HG03095 (cell line): ENCODE measurements at regions not wholly inside any gene's neighbourhood (a gene's known extent, or its start where the extent isn't known, plus 50 kb on each side); places are given as distances from the start of the nearest gene placed in this dataset.
"Not testable (repeated sequence)": the region's sequence is repeated elsewhere in the genome, so short reads cannot be mapped to it uniquely, and the experiment has no call there.

Experiments used
- ATAC-seq: cut with Tn5 transposase; IDR thresholded peaks from one replicate; pipeline ENCODE4 v1.9.1; 2021; ENCODE audit warnings: moderate library complexity; ENCODE audit not compliant: unreplicated experiment

GRCh38 chr2:41038408-41038807 lies 586.5 kb upstream of the SLC8A1 start:
- ATAC-seq, result no peak

- not testable (repeated sequence) for ATAC-seq
Measured at GRCh38 chr2:41039750-41040149, 587.9 kb upstream of the SLC8A1 start.

- no peak for ATAC-seq
Measured at GRCh38 chr2:41040782-41041520, 589.1 kb upstream of the SLC8A1 start.

- ATAC-seq, result no peak
Measured at GRCh38 chr2:41042343-41042742, 590.5 kb upstream of the SLC8A1 start.

- ATAC-seq, result no peak
Measured at GRCh38 chr2:41061356-41061755, 609.5 kb upstream of the SLC8A1 start.

GRCh38 chr2:41062336-41062735 lies 610.4 kb upstream of the SLC8A1 start:
- ATAC-seq, result no peak

GRCh38 chr2:41066168-41066567 lies 614.3 kb upstream of the SLC8A1 start:
- no peak for ATAC-seq

- ATAC-seq, result no peak
Measured at GRCh38 chr2:41068740-41069139, 616.9 kb upstream of the SLC8A1 start.

GRCh38 chr2:41078341-41078740 lies 626.5 kb upstream of the SLC8A1 start:
- no peak for ATAC-seq

- no peak for ATAC-seq
Measured at GRCh38 chr2:41079011-41079410, 627.1 kb upstream of the SLC8A1 start.

- no peak for ATAC-seq
Measured at GRCh38 chr2:41084321-41084720, 632.4 kb upstream of the SLC8A1 start.

GRCh38 chr2:41087946-41088345 lies 636.1 kb upstream of the SLC8A1 start:
- no peak for ATAC-seq

GRCh38 chr2:41101281-41101680 lies 649.4 kb upstream of the SLC8A1 start:
- no peak for ATAC-seq

- ATAC-seq, result no peak
Measured at GRCh38 chr2:41109744-41110143, 657.9 kb upstream of the SLC8A1 start.

- no peak for ATAC-seq
Measured at GRCh38 chr2:41111836-41112627, 660.1 kb upstream of the SLC8A1 start.

GRCh38 chr2:41116106-41116797 lies 664.4 kb upstream of the SLC8A1 start:
- ATAC-seq, result no peak

GRCh38 chr2:41119489-41119888 lies 667.6 kb upstream of the SLC8A1 start:
- no peak for ATAC-seq

GRCh38 chr2:41123341-41123740 lies 671.5 kb upstream of the SLC8A1 start:
- ATAC-seq, result no peak

GRCh38 chr2:41127351-41127750 lies 675.5 kb upstream of the SLC8A1 start:
- ATAC-seq, result no peak

- ATAC-seq, result no peak
Measured at GRCh38 chr2:41129988-41130387, 678.1 kb upstream of the SLC8A1 start.

- no peak for ATAC-seq
Measured at GRCh38 chr2:41137031-41137430, 685.1 kb upstream of the SLC8A1 start.
